Thoracic aorta (tissue), 2 donors: ENCODE measurements at regions not wholly inside any gene's neighbourhood (a gene's known extent, or its start where the extent isn't known, plus 50 kb on each side); places are given as distances from the start of the nearest gene placed in this dataset.

Experiments
- ATAC-seq: fragments of 150-250 bp; one replicate; pipeline ENCODE4 v1.8.0; 2017; ENCODE audit warnings: low read depth; ENCODE audit not compliant: insufficient number of reproducible peaks, low FRiP score
- DNase-seq: peaks from one replicate; pipeline ENCODE4 v3.0.0-alpha.2; 2020; ENCODE audit warnings: low spot score
- H3K27ac ChIP-seq, 2 donors: fragments of 200-600 bp; sonication (generic); 1 replicate in 1 of 2; 2 replicates in 1 of 2; pipeline ENCODE4 v1.5.1; 2016; ENCODE audit warnings: mild to moderate bottlenecking in 2 of 2, moderate library complexity in 2 of 2
- H3K27me3 ChIP-seq: fragments of 200-600 bp; sonication (generic); replicated peaks from 2 replicates; pipeline ENCODE4 v1.6.0; 2016; ENCODE audit warnings: mild to moderate bottlenecking; ENCODE audit not compliant: insufficient read depth
- H3K36me3 ChIP-seq: fragments of 200-600 bp; sonication (generic); one replicate; pipeline ENCODE4 v1.5.1; 2016
- H3K4me1 ChIP-seq, 2 donors: fragments of 200-600 bp; sonication (generic); 1 replicate in 1 of 2; 2 replicates in 1 of 2; pipeline versions ENCODE4 v1.5.1 to v1.6.0; 2016; ENCODE audit warnings: low read depth in 2 of 2, mild to moderate bottlenecking in 1 of 2; ENCODE audit not compliant: control insufficient read depth in 1 of 2
- H3K4me3 ChIP-seq: fragments of 200-600 bp; sonication (generic); 2 replicates; pipeline ENCODE4 v1.5.1; 2016; ENCODE audit warnings: mild to moderate bottlenecking
- H3K9me3 ChIP-seq: fragments of 200-600 bp; sonication (generic); 2 replicates; pipeline ENCODE4 v1.5.1; 2016
- TF ChIP-seq, protein P1 (sequence below): fragments of 200-600 bp; sonication (generic); IDR thresholded peaks from one replicate; pipeline ENCODE4 v1.5.1; 2019; ENCODE audit warnings: antibody characterized with exemption

GRCh38 chr1:147077936-147078605, 94.2 kb downstream of the PRKAB2 start:
- DNase-seq (no peak), ATAC-seq (no peak)
- H3K4me3 ChIP-seq, result no peak overlapping the region
- no peak overlapping the region for H3K27ac ChIP-seq
- peaks cover 4 to 28% of the 10 kb centered on the region in 2 donors for H3K4me1 ChIP-seq
- H3K9me3 ChIP-seq, result no peaks in the 10 kb centered on the region
- H3K27me3 ChIP-seq, result peaks cover 27% of the 10 kb centered on the region
- TF ChIP-seq, protein P1, sequence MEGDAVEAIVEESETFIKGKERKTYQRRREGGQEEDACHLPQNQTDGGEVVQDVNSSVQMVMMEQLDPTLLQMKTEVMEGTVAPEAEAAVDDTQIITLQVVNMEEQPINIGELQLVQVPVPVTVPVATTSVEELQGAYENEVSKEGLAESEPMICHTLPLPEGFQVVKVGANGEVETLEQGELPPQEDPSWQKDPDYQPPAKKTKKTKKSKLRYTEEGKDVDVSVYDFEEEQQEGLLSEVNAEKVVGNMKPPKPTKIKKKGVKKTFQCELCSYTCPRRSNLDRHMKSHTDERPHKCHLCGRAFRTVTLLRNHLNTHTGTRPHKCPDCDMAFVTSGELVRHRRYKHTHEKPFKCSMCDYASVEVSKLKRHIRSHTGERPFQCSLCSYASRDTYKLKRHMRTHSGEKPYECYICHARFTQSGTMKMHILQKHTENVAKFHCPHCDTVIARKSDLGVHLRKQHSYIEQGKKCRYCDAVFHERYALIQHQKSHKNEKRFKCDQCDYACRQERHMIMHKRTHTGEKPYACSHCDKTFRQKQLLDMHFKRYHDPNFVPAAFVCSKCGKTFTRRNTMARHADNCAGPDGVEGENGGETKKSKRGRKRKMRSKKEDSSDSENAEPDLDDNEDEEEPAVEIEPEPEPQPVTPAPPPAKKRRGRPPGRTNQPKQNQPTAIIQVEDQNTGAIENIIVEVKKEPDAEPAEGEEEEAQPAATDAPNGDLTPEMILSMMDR, result no peak
- no peaks in the 10 kb centered on the region for H3K36me3 ChIP-seq

DNA sequence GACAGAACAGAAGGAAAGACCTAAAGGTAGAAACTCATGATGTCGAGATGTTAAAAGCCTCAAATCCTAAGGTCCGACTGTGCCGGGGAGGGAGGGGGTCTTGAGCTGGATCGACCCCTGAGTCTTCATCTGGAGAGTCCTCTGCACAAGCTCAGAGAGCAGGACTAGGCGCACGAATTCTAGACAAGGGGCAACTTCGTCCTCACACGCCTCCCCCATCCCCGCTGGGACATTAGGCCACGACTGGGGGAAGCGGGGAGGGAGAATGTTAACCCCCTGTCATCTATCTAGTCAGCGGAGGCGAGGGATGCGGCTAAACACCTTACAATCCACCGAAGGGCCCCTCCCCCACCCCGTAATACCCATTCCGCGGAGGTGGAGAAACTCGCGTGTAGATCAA, 94.7 kb downstream of the PRKAB2 start:
- TF ChIP-seq, protein P1, result no peak
- Histone ChIP-seq H3K4me1 (peaks cover 6 to 28% of the 10 kb centered on the region in 2 donors), H3K4me3 (no peak overlapping the region), H3K9me3 (no peaks in the 10 kb centered on the region), H3K27me3 (peaks cover 27% of the 10 kb centered on the region), H3K27ac (no peak overlapping the region), H3K36me3 (no peaks in the 10 kb centered on the region)
- DNase-seq, result no peak
- ATAC-seq, result no peak

DNA sequence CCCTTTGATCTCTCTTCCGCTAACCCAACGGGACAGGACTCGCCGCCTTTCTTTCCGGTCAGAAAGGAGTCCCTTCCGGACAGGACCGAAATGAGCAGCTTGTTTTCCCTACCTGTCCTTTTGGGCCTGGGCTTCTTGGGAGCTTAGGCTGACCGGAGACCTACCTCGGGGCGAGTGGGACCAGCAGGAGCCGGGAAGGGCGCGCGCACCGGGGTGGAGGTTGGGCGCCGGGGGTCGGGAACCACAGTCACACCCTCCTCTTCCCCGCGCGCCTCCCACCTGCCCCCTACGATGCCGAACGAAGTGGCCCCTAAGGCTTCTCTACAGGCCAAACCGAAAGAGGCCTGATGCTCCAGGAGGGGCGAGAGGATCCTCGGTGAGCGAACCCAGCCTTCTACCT, 95.2 kb downstream of the PRKAB2 start:
- Histone ChIP-seq H3K4me1 (peaks cover 9 to 28% of the 10 kb centered on the region in 2 donors), H3K27me3 (peaks cover 27% of the 10 kb centered on the region), H3K9me3 (no peaks in the 10 kb centered on the region), H3K4me3 (no peak overlapping the region), H3K36me3 (no peaks in the 10 kb centered on the region), H3K27ac (no peak overlapping the region)
- ATAC-seq (no peak), DNase-seq (no peak)
- TF ChIP-seq, protein P1, result no peak

GRCh38 chr1:147076442-147076841, 95.8 kb downstream of the PRKAB2 start:
- H3K27me3 ChIP-seq, result peaks cover 27% of the 10 kb centered on the region

DNA sequence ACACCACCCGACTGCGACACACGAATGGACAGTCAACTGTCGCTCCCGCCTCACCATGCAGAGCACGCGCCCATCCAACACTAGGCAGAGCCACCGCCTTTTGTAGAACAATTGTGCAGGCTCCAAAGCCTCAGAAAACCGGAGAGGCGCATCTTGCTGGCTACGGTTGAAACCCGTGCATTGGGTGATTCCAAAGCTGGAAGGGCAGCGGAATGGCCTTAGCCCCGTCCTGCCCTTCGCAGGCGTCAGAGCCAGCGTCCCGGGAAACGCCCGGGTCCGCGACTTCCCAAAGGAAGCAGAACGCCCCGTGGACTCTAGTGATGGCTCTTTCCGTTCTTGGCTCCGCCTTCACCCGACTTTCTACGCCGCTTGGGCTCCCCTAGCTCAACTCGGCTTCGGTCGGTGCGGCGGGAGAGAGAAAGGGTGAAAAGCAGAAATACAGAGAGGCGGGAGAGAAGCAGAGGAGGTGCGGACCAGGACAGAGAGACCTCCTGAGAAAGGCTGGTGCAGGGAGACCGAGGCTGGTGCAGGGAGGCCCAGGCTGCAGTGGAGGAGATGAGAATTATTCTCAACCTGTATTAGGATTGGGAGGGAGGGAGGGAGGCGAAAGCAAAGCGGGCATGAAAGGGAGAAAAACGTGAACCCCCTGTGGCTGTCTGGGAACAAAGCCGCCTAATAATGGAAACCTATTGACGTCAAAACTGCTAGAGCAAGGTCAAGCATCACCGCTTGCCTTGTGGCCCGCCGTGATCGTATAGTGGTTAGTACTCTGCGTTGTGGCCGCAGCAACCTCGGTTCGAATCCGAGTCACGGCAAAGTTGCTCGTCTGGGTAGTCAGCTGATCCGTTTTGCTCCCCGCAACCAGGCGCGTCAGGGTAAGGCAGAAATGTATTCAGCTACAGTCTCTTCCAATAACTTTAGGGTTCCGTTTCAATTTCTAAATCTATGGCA, 99.5 kb downstream of the PRKAB2 start:
- DNase-seq (no peak), ATAC-seq (no peak)
- no peaks in the 10 kb centered on the region for H3K36me3 ChIP-seq
- H3K9me3 ChIP-seq, result no peaks in the 10 kb centered on the region
- no peak overlapping the region for H3K27ac ChIP-seq
- H3K27me3 ChIP-seq, result peaks cover 12% of the 10 kb centered on the region
- peak overlapping the region; percentile 70 for H3K4me3 ChIP-seq
- peaks cover 0 to 4% of the 10 kb centered on the region in 2 donors for H3K4me1 ChIP-seq
- TF ChIP-seq, protein P1, result no peak

More at GRCh38 chr1:147076442-147076841, 95.8 kb downstream of the PRKAB2 start:
- DNase-seq (no peak), ATAC-seq (no peak)
- H3K4me3 ChIP-seq, result no peak overlapping the region
- peaks cover 9 to 28% of the 10 kb centered on the region in 2 donors for H3K4me1 ChIP-seq
- no peaks in the 10 kb centered on the region for H3K9me3 ChIP-seq
- H3K36me3 ChIP-seq, result no peaks in the 10 kb centered on the region
- H3K27ac ChIP-seq, result no peak overlapping the region
- TF ChIP-seq, protein P1, result no peak
